Naive thymus-derived CD4-positive, alpha-beta T cell (primary cell): ENCODE measurements at regions not wholly inside any gene's neighbourhood (a gene's known extent, or its start where the extent isn't known, plus 50 kb on each side); places are given as distances from the start of the nearest gene placed in this dataset.
"Not testable (repeated sequence)": the region's sequence is repeated elsewhere in the genome, so short reads cannot be mapped to it uniquely, and the experiment has no call there.

Source experiments
- ATAC-seq: fragments of 150-1000 bp; cut with Tn5 transposase; 2 replicates; pipeline ENCODE4 v1.10.0; 2021; ENCODE audit warnings: mild to moderate bottlenecking, moderate library complexity
- CTCF ChIA-PET: fragments of 350-600 bp; sonication (Branson Sonifier 250); formaldehyde crosslinking; loops from one replicate; lab custom pipeline; 2021; ENCODE audit warnings: antibody characterized with exemption; lab: Charles Lee
- POLR2A ChIA-PET: fragments of 350-600 bp; sonication (Branson Sonifier 250); formaldehyde crosslinking; loops from one replicate; lab custom pipeline; 2021; ENCODE audit warnings: antibody characterized with exemption, inconsistent platforms; lab: Charles Lee
- DNase-seq, 9 donors: peaks; one replicate each; pipeline versions ENCODE4 v3.0.0 to v3.0.0-alpha.2; 2020 to 2022; ENCODE audit warnings: mixed read lengths in 1 of 9
- H3K27ac ChIP-seq: one replicate; pipeline ENCODE4 v1.7.0; 2013; ENCODE audit warnings: mild to moderate bottlenecking, low read depth, low read length, moderate library complexity
- H3K27me3 ChIP-seq, 2 donors: one replicate each; pipeline ENCODE4 v1.7.0; 2013; ENCODE audit warnings: low read length in 2 of 2, mild to moderate bottlenecking in 2 of 2, moderate library complexity in 2 of 2; ENCODE audit not compliant: control insufficient read depth in 2 of 2, insufficient read depth in 2 of 2
- H3K36me3 ChIP-seq, 3 experiments: 1 replicate in 2 of 3; 2 replicates in 1 of 3; pipeline ENCODE4 v1.7.0; 2013; ENCODE audit warnings: low read length in 3 of 3, mild to moderate bottlenecking in 3 of 3, moderate library complexity in 1 of 3; ENCODE audit not compliant: insufficient read depth in 3 of 3, control insufficient read depth in 2 of 3
- H3K4me1 ChIP-seq, 2 donors: one replicate each; pipeline ENCODE4 v1.7.0; 2013; ENCODE audit warnings: low read length in 2 of 2, mild to moderate bottlenecking in 2 of 2, moderate library complexity in 1 of 2; ENCODE audit not compliant: control insufficient read depth in 2 of 2, insufficient read depth in 2 of 2
- H3K4me3 ChIP-seq: 2 replicates; pipeline ENCODE4 v1.7.0; 2013; ENCODE audit warnings: mild to moderate bottlenecking, low read length
- H3K9me3 ChIP-seq, 3 experiments: 1 replicate in 2 of 3; 2 replicates in 1 of 3; pipeline ENCODE4 v1.7.0; 2013; ENCODE audit warnings: low read length in 3 of 3; ENCODE audit not compliant: control insufficient read depth in 2 of 3
- H3K27ac Mint-ChIP-seq, 9 donors: one replicate each; pipeline ENCODE4 v1.8.0; 2020 to 2022; ENCODE audit warnings: mixed read lengths in 9 of 9, mild to moderate bottlenecking in 8 of 9, moderate library complexity in 5 of 9, inconsistent platforms in 2 of 9
- H3K27me3 Mint-ChIP-seq, 5 donors: one replicate each; pipeline ENCODE4 v1.8.0; 2021 to 2022; ENCODE audit warnings: mixed read lengths in 5 of 5, mild to moderate bottlenecking in 1 of 5
- H3K36me3 Mint-ChIP-seq, 5 donors: one replicate each; pipeline ENCODE4 v1.8.0; 2020 to 2022; ENCODE audit warnings: mixed read lengths in 5 of 5, mild to moderate bottlenecking in 3 of 5, inconsistent platforms in 1 of 5
- H3K4me1 Mint-ChIP-seq, 7 donors: one replicate each; pipeline ENCODE4 v1.8.0; 2020 to 2022; ENCODE audit warnings: mixed read lengths in 7 of 7, mild to moderate bottlenecking in 3 of 7, inconsistent platforms in 1 of 7
- H3K4me3 Mint-ChIP-seq, 10 donors: one replicate each; pipeline ENCODE4 v1.8.0; 2020 to 2022; ENCODE audit warnings: mild to moderate bottlenecking in 10 of 10, mixed read lengths in 10 of 10, moderate library complexity in 6 of 10, inconsistent platforms in 2 of 10
- H3K9me3 Mint-ChIP-seq, 11 donors: one replicate each; pipeline ENCODE4 v1.8.0; 2020 to 2022; ENCODE audit warnings: mixed read lengths in 11 of 11, mild to moderate bottlenecking in 4 of 11, inconsistent platforms in 1 of 11, moderate library complexity in 1 of 11
- intact Hi-C, 2 donors: fragments of 100-400 bp; cut with micrococcal nuclease; formaldehyde crosslinking; loops; one replicate each; pipeline ENCODE4 v1.15.1; 2023

DNA sequence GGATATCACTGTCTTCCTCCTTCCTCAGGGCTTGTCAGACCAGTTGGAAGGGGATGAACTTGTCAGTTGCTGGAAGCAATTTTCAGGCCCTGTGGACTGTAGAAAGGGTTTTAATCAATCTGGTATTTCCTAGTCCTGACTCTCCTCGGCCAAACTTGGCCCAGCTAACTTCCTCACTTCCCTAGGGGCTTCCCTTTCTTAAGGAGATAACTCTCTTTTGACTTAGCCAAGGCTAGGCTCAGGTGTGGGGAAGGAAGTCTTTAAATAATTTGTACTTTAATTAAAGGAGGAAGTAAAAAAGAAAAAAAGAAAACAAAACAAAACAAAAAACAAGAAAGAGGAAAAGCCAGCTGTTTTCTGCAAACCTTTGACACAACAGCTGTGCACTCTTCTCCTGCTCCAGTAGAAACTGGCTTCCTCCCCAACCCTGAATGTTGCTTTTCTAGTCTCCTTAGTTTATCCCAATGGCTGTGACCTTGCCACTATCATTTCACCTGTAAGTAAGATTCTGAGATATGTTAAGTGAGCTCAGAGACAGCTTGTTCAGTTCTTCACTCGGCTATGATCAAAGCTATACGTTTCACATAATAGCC, 53.0 kb upstream of the ST3GAL6 start:
- H3K9me3 ChIP-seq, result no peaks in the 10 kb centered on the region
- H3K4me1 ChIP-seq, result no peaks in the 10 kb centered on the region
- ATAC-seq (no peak), DNase-seq (no peak)
- H3K9me3 Mint-ChIP-seq, result peaks cover 0 to 1% (median 0%) of the 10 kb centered on the region in 11 donors
- H3K36me3 ChIP-seq, result no peaks in the 10 kb centered on the region
- H3K4me1 Mint-ChIP-seq, result no peaks in the 10 kb centered on the region
- POLR2A ChIA-PET, result no interaction called here
- no peak overlapping the region for H3K4me3 ChIP-seq
- no peaks in the 10 kb centered on the region for H3K27me3 ChIP-seq
- no peak overlapping the region for H3K27ac Mint-ChIP-seq
- no peak overlapping the region for H3K27ac ChIP-seq
- no peaks in the 10 kb centered on the region for H3K36me3 Mint-ChIP-seq
- H3K27me3 Mint-ChIP-seq, result peaks cover 0 to 26% (median 5%) of the 10 kb centered on the region in 5 donors
- intact Hi-C loops, result no loop called here
- H3K4me3 Mint-ChIP-seq, result no peak overlapping the region
- CTCF ChIA-PET, result no interaction called here

GRCh38 chr3:98711426-98711825, 51.7 kb upstream of the ST3GAL6 start:
- H3K27me3 ChIP-seq, result no peaks in the 10 kb centered on the region
- Mint-ChIP-seq H3K9me3 (no peaks in the 10 kb centered on the region), H3K27me3 (peaks cover 0 to 18% (median 5%) of the 10 kb centered on the region in 5 donors), H3K4me3 (no peak overlapping the region), H3K36me3 (no peaks in the 10 kb centered on the region), H3K27ac (no peak overlapping the region), H3K4me1 (no peaks in the 10 kb centered on the region)
- intact Hi-C loops, result no loop called here
- no peaks in the 10 kb centered on the region for H3K36me3 ChIP-seq
- H3K4me3 ChIP-seq, result no peak overlapping the region
- no peaks in the 10 kb centered on the region for H3K9me3 ChIP-seq
- CTCF ChIA-PET, result no interaction called here
- ATAC-seq (no peak), DNase-seq (no peak)
- no peaks in the 10 kb centered on the region for H3K4me1 ChIP-seq
- POLR2A ChIA-PET, result no interaction called here
- no peak overlapping the region for H3K27ac ChIP-seq

DNA sequence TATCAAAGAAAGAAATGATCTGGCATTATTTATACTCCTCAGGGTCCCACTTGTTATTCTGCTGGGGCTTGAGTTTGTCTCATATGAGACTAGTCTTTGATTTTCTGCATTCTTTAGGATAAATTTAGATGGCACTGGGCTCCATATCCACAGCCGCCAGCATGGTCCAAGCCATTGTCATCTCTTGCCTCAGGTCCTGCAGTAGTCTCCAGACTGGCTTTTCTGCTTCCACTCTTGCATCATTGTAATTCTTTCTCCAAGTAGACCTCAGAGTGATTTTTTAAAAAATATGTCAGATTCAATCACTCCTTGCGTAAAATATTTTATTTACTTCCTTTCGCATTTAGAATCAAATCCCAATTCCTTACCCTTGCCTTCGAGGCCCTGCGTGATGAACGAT, 50.4 kb upstream of the ST3GAL6 start:
- Mint-ChIP-seq H3K36me3 (no peaks in the 10 kb centered on the region), H3K27me3 (peaks cover 0 to 18% (median 3%) of the 10 kb centered on the region in 5 donors), H3K4me1 (no peaks in the 10 kb centered on the region), H3K9me3 (no peaks in the 10 kb centered on the region), H3K4me3 (no peak overlapping the region), H3K27ac (no peak overlapping the region)
- no peak overlapping the region for H3K4me3 ChIP-seq
- ATAC-seq (no peak), DNase-seq (no peak)
- H3K36me3 ChIP-seq, result no peaks in the 10 kb centered on the region
- H3K4me1 ChIP-seq, result no peaks in the 10 kb centered on the region
- ChIA-PET CTCF (no interaction called here), POLR2A (no interaction called here)
- H3K27ac ChIP-seq, result no peak overlapping the region
- intact Hi-C loops, result no loop called here
- H3K27me3 ChIP-seq, result no peaks in the 10 kb centered on the region
- no peaks in the 10 kb centered on the region for H3K9me3 ChIP-seq

- CTCF ChIA-PET, H3K4me1 Mint-ChIP-seq, H3K9me3 Mint-ChIP-seq, DNase-seq, POLR2A ChIA-PET, H3K27me3 ChIP-seq, H3K36me3 ChIP-seq, H3K9me3 ChIP-seq, H3K27ac ChIP-seq, H3K4me3 Mint-ChIP-seq, H3K4me3 ChIP-seq, H3K4me1 ChIP-seq, ATAC-seq, H3K36me3 Mint-ChIP-seq, intact Hi-C loops, H3K27ac Mint-ChIP-seq: not testable (repeated sequence)
- H3K27me3 Mint-ChIP-seq, result peaks cover 0 to 18% (median 4%) of the 10 kb centered on the region in 5 donors
Measured at GRCh38 chr3:98713332-98713731, 49.8 kb upstream of the ST3GAL6 start.
